ENCODE measurements at regions not wholly inside any gene's neighbourhood (a gene's known extent, or its start where the extent isn't known, plus 50 kb on each side); places are given as distances from the start of the nearest gene placed in this dataset.

DNA sequence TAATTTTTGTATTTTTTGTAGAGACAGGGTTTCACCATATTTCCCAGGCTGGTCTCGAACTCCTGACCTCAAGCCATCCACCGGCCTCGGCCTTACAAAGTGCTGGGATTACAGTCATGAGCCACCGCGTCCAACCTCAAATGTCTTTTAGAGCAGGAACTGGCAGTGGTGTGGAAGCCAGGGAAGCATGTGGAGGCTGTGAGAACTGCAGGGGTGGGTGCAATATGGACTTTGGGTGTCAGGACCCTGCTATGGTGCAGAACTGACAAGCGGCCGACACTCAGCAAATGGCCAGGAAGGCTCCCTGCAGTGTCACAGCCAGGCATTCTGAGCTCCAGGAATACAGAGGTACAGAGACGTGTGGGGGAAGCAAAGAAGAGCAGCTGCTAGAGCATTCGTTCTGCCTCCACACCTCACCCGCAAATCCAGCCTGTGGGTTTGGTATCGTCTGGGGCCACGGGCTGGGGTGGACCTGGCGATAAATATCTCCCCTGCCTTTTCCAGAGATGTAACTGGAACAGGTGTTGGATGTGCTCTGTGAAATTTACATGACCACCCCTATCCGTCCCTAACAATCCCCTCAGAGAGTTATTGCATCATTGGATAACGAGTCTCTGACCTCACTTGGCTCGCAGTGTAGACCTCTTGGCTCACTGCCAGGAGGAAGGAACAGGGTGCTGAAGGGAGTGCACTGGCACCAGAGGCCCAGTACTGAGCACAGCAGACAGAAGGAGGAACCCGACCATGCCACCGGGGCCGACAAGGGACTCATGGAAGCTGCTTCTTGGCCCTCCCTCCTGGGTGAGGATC lies 624.7 kb upstream of the B3GAT1 start:
- TF ChIP-seq CTCF (IDR thresholded peaks at IDR 0.05): no peak
- no peak for TF ChIP-seq POLR2A (IDR thresholded peaks at IDR 0.05)

All from heart left ventricle (tissue), 13 donors.